ENCODE measurements at regions not wholly inside any gene's neighbourhood (a gene's known extent, or its start where the extent isn't known, plus 50 kb on each side); places are given as distances from the start of the nearest gene placed in this dataset.

- TF ChIP-seq SUPT20H (IDR thresholded peaks at IDR 0.05; ENCODE audit: borderline replicate concordance, control insufficient read depth, low read depth, low read length) (no peak), ZNF207 (IDR thresholded peaks at IDR 0.05; ENCODE audit: borderline replicate concordance) (no peak), MEF2A (IDR thresholded peaks at IDR 0.05; ENCODE audit: insufficient read depth, low read depth, low read length) (peak; percentile 51; the same call in 1 of the 2 replicates), BCL3 (IDR thresholded peaks at IDR 0.05; ENCODE audit: borderline replicate concordance, insufficient read depth, low read depth, low read length, poor library complexity, severe bottlenecking) (peak; percentile 25), IKZF1 (conservative IDR thresholded peaks at IDR 0.05) (peak; percentile 100), EP300 (IDR thresholded peaks at IDR 0.05; ENCODE audit: borderline replicate concordance in 1 of 2, control insufficient read depth in 1 of 2, low read depth in 2 of 2, low read length in 2 of 2) (peak; percentile 88 to 90; a peak in 3 of 4 replicates), MXI1 (IDR thresholded peaks at IDR 0.05; ENCODE audit: low read depth, low read length) (peak; percentile 50; the same call in 1 of the 2 replicates), TCF3 (IDR thresholded peaks at IDR 0.05; ENCODE audit: borderline replicate concordance, insufficient read depth, low read depth, low read length) (peak; percentile 89), MEF2B (IDR thresholded peaks at IDR 0.05; ENCODE audit: partially characterized antibody, poor library complexity, severe bottlenecking) (peak; percentile 89), JUND (IDR thresholded peaks at IDR 0.05; ENCODE audit: low read depth, low read length) (peak; percentile 90), NFIC (IDR thresholded peaks at IDR 0.05; ENCODE audit: low read depth, low read length) (peak; percentile 96), ZBTB11 (CRISPR knock-in tag; IDR thresholded peaks at IDR 0.05) (peak; percentile 63), PAX5 (IDR thresholded peaks at IDR 0.05; ENCODE audit: borderline replicate concordance, low read depth, low read length) (peak; percentile 71), E4F1 (IDR thresholded peaks at IDR 0.05; ENCODE audit: borderline replicate concordance, partially characterized antibody) (no peak), ZBTB40 (IDR thresholded peaks at IDR 0.05; ENCODE audit: borderline replicate concordance) (peak; percentile 71; the same call in 1 of the 2 replicates)
Measured at GRCh38 chr10:124221356-124222317, 128.2 kb upstream of the CHST15 start (continued).

Data from GM12878 (cell line).